ENCODE measurements at regions not wholly inside any gene's neighbourhood (a gene's known extent, or its start where the extent isn't known, plus 50 kb on each side); places are given as distances from the start of the nearest gene placed in this dataset.

DNA sequence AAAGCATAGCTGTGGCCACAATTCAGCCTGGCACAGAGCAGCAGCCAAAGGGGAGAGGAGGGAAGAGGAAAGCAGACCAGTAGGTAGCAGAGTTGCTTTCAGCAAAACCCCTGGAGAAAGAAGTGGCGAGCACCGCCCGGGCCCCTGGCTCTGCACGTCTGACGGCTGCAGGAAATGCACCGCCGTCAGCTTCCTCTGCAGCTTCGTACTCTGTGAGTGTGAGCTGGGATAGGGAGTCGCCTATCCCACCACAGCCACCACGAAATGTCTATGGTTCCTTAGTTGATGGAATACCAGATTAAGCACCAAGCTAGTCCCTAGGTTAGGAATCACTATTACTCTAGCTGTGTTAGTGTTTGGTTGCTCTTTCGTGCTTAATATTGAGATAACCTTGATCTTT is 79.9 kb upstream of the NAA20 start:
- TF ChIP-seq POLR2AphosphoS5 (IDR thresholded peaks at IDR 0.05; ENCODE audit: low read depth, low read length) = no peak

DNA sequence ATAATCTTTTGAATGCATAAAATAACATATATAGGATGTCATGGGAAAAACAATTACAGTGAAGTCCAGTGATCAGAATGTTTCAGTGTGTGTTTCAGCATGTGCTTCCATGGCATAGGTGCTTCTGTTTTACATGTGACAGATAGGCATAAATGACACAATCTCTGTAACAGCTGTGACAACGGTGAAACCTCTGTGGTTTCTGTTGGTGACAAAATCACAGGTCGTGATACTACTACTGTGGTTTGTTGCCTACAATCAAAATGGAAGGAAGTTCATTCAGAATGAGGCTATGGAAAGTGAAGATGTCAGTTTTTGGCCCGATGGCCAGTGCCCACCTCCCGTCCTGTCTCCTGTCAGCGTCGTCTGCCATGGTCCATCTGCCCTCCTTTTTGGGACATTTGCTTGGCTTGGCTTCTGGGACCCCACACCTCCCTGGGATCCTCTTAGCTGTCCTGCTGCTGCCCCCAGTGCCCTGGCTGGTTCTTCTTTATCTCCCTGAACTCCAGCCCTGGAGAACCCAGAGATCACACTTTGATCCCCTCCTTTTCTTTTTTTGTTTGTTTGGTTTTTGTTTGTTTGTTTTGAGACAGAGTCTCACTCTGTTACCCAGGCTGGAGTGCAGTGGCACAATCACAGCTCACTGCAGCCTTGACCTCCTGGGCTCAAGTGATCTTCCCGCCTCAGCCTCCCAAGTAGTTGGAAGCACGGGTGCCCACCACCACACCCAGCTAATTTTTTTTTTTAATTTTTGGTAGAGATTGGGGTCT is 79.3 kb upstream of the NAA20 start:
- TF ChIP-seq, protein P1, sequence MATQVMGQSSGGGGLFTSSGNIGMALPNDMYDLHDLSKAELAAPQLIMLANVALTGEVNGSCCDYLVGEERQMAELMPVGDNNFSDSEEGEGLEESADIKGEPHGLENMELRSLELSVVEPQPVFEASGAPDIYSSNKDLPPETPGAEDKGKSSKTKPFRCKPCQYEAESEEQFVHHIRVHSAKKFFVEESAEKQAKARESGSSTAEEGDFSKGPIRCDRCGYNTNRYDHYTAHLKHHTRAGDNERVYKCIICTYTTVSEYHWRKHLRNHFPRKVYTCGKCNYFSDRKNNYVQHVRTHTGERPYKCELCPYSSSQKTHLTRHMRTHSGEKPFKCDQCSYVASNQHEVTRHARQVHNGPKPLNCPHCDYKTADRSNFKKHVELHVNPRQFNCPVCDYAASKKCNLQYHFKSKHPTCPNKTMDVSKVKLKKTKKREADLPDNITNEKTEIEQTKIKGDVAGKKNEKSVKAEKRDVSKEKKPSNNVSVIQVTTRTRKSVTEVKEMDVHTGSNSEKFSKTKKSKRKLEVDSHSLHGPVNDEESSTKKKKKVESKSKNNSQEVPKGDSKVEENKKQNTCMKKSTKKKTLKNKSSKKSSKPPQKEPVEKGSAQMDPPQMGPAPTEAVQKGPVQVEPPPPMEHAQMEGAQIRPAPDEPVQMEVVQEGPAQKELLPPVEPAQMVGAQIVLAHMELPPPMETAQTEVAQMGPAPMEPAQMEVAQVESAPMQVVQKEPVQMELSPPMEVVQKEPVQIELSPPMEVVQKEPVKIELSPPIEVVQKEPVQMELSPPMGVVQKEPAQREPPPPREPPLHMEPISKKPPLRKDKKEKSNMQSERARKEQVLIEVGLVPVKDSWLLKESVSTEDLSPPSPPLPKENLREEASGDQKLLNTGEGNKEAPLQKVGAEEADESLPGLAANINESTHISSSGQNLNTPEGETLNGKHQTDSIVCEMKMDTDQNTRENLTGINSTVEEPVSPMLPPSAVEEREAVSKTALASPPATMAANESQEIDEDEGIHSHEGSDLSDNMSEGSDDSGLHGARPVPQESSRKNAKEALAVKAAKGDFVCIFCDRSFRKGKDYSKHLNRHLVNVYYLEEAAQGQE (IDR thresholded peaks at IDR 0.05; ENCODE audit: insufficient read depth in 1 of 2, low read depth in 2 of 2, low read length in 2 of 2) = no peak
- no peak for TF ChIP-seq POLR2AphosphoS5 (IDR thresholded peaks at IDR 0.05; ENCODE audit: low read depth, low read length)
- no peak for TF ChIP-seq TAF1 (IDR thresholded peaks at IDR 0.05; ENCODE audit: borderline replicate concordance, insufficient read depth, low read length)
- no peak for TF ChIP-seq FOXP2 (optimal IDR thresholded peaks at IDR 0.05; ENCODE audit: borderline replicate concordance, extremely low read depth, extremely low read length, insufficient read depth)
- TF ChIP-seq SIN3A (IDR thresholded peaks at IDR 0.05; ENCODE audit: borderline replicate concordance, insufficient read depth, low read length) = no peak

DNA sequence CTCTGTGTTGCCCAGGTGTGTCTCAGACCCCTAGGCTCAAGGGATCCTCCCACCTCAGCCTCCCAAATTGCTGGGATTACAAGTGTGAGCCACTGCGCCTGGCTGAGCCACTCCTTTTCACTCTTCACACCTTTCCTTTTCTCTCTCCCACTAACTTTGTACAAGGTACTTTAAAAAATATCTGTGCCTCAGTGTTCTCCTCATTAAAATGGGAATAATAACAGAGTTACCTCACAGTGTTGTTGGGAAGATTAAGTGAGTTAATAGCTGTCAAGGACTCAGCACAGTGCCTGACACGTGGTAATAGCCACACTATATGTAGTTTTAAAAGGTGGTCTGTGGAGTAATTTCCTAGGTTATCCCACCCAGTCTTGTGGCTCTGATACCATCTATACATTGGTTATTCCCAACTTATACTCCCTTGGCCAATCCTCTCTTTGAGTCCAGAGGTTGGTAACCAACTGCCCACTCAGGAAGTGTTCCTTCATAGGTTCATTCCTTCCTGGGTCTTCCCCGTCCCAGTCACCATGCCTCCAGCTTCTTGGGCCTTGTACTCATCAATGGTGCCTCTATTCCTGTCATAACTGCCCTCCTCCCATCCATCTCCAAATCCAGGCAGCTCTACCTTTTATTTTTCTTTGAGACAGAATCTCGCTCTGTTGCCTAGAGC is 78.6 kb upstream of the NAA20 start:
- TF ChIP-seq SIN3A (IDR thresholded peaks at IDR 0.05; ENCODE audit: borderline replicate concordance, insufficient read depth, low read length) (no peak), POLR2AphosphoS5 (IDR thresholded peaks at IDR 0.05; ENCODE audit: low read depth, low read length) (no peak), FOXP2 (optimal IDR thresholded peaks at IDR 0.05; ENCODE audit: borderline replicate concordance, extremely low read depth, extremely low read length, insufficient read depth) (no peak), TAF1 (IDR thresholded peaks at IDR 0.05; ENCODE audit: borderline replicate concordance, insufficient read depth, low read length) (no peak)
- TF ChIP-seq, protein P1 (IDR thresholded peaks at IDR 0.05; ENCODE audit: insufficient read depth in 1 of 2, low read depth in 2 of 2, low read length in 2 of 2) = no peak

DNA sequence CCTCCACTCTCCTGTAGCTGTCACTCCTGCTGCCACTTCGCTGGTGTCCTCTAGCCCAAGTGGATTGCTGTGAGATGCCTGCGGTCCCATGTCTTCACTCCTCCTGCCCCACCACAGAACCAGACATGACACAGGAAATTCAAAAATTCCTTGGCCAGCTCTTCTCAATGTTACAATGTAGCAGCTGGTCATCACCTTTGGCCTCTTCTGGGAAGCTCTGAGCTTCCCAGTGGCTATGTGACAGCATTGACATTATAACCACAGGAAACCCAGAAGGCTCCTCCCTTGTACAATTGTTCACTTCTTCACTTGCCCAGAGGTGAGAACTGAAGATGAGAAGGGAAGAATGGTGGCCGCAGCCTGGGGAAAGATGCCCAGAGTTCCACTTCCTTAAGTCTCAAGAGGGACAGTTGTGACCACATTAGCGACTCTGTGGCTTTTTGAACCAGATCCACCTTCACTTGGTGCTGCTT is 76.1 kb upstream of the NAA20 start:
- TF ChIP-seq FOXP2 (optimal IDR thresholded peaks at IDR 0.05; ENCODE audit: borderline replicate concordance, extremely low read depth, extremely low read length, insufficient read depth) = no peak
- TF ChIP-seq, protein P1 (IDR thresholded peaks at IDR 0.05; ENCODE audit: insufficient read depth in 1 of 2, low read depth in 2 of 2, low read length in 2 of 2) = no peak; a peak in 1 of 4 replicates
- no peak for TF ChIP-seq TAF1 (IDR thresholded peaks at IDR 0.05; ENCODE audit: borderline replicate concordance, insufficient read depth, low read length)
- no peak for TF ChIP-seq SIN3A (IDR thresholded peaks at IDR 0.05; ENCODE audit: borderline replicate concordance, insufficient read depth, low read length)
- TF ChIP-seq POLR2AphosphoS5 (IDR thresholded peaks at IDR 0.05; ENCODE audit: low read depth, low read length) = no peak

DNA sequence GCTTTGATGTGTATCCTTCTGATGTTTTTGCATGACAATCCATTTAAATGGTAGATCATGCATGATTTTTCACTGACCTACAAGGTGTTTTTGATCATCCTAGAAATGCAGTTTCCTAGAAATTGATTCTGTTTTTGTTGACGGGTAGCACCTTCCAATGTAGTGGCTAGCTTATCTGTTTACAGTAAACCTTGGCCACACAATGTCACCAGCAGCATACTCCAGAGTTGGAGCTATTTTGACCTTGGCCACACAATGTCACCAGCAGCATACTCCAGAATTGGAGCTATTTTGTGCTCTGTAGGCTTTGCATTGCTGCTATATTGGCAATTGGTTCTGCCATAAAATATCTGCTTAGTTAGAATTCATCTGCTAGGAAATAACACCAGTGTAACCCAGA is 74.6 kb upstream of the NAA20 start:
- TF ChIP-seq, protein P1 (IDR thresholded peaks at IDR 0.05; ENCODE audit: insufficient read depth in 1 of 2, low read depth in 2 of 2, low read length in 2 of 2) = no peak
- TF ChIP-seq FOXP2 (optimal IDR thresholded peaks at IDR 0.05; ENCODE audit: borderline replicate concordance, extremely low read depth, extremely low read length, insufficient read depth) (no peak), POLR2AphosphoS5 (IDR thresholded peaks at IDR 0.05; ENCODE audit: low read depth, low read length) (no peak), TAF1 (IDR thresholded peaks at IDR 0.05; ENCODE audit: borderline replicate concordance, insufficient read depth, low read length) (no peak), SIN3A (IDR thresholded peaks at IDR 0.05; ENCODE audit: borderline replicate concordance, insufficient read depth, low read length) (no peak)

All from PFSK-1 (cell line).